SK-N-SH (cell line): ENCODE measurements at regions not wholly inside any gene's neighbourhood (a gene's known extent, or its start where the extent isn't known, plus 50 kb on each side); places are given as distances from the start of the nearest gene placed in this dataset.

Experiments used
- CTCF ChIP-seq: fragments of 200-600 bp; sonication (generic); IDR thresholded peaks from 2 replicates; pipeline ENCODE4 v1.6.1; 2017; ENCODE audit warnings: antibody characterized with exemption, mild to moderate bottlenecking, moderate library complexity
- EP300 ChIP-seq, 2 experiments: IDR thresholded peaks; 2 replicates each; pipeline versions ENCODE4 v1.4.0 to v1.6.1; 2012; ENCODE audit warnings: borderline replicate concordance in 1 of 2, low read depth in 1 of 2, low read length in 1 of 2
- IRF3 ChIP-seq: fragments of 150-350 bp; IDR thresholded peaks from 2 replicates; pipeline ENCODE4 v1.6.1; 2016; ENCODE audit warnings: mild to moderate bottlenecking, low read depth, low read length
- POLR2AphosphoS5 ChIP-seq: IDR thresholded peaks from 2 replicates; pipeline ENCODE4 v1.6.1; 2012; ENCODE audit warnings: low read depth, low read length
- TEAD4 ChIP-seq: IDR thresholded peaks from 2 replicates; pipeline ENCODE4 v1.4.0; 2012; ENCODE audit warnings: mild to moderate bottlenecking, borderline replicate concordance; ENCODE audit not compliant: insufficient read depth

GRCh38 chr7:52211930-52212329, 823.5 kb upstream of the POM121L12 start:
- TF ChIP-seq POLR2AphosphoS5 = no peak
- no peak for TF ChIP-seq CTCF
- TF ChIP-seq IRF3 = no peak
- no peak for TF ChIP-seq EP300 (IDR thresholded peaks at IDR 0.05; ENCODE audit: borderline replicate concordance in 1 of 2, low read depth in 1 of 2, low read length in 1 of 2)
- TF ChIP-seq TEAD4 = no peak
